ENCODE measurements at regions not wholly inside any gene's neighbourhood (a gene's known extent, or its start where the extent isn't known, plus 50 kb on each side); places are given as distances from the start of the nearest gene placed in this dataset.

- Histone ChIP-seq H3K27ac (ENCODE audit: low read depth, low read length) (no peak overlapping the region), H3K27me3 (ENCODE audit: control insufficient read depth in 5 of 5, insufficient read depth in 4 of 5, low read length in 5 of 5) (no peaks in the 10 kb centered on the region), H3K4me3 (ENCODE audit: low read depth in 1 of 5, low read length in 5 of 5) (no peak overlapping the region), H3K9me3 (ENCODE audit: control insufficient read depth in 5 of 5, low read length in 5 of 5) (no peaks in the 10 kb centered on the region), H3K9ac (ENCODE audit: low read length in 5 of 5) (no peak overlapping the region), H3K36me3 (ENCODE audit: control insufficient read depth in 5 of 5, insufficient read depth in 5 of 5, low read length in 5 of 5) (no peaks in the 10 kb centered on the region), H3K4me1 (ENCODE audit: control insufficient read depth in 5 of 5, insufficient read depth in 5 of 5, low read length in 5 of 5) (peaks cover 0 to 33% (median 4%) of the 10 kb centered on the region in 5 donors)
Measured at GRCh38 chr13:105340061-105340606, 1195.3 kb downstream of the EFNB2 start.

- Histone ChIP-seq H3K9ac (ENCODE audit: low read length in 5 of 5) (no peak overlapping the region), H3K4me1 (ENCODE audit: control insufficient read depth in 5 of 5, insufficient read depth in 5 of 5, low read length in 5 of 5) (peaks cover 0 to 38% (median 7%) of the 10 kb centered on the region in 5 donors), H3K4me3 (ENCODE audit: low read depth in 1 of 5, low read length in 5 of 5) (no peak overlapping the region), H3K27me3 (ENCODE audit: control insufficient read depth in 5 of 5, insufficient read depth in 4 of 5, low read length in 5 of 5) (no peaks in the 10 kb centered on the region), H3K36me3 (ENCODE audit: control insufficient read depth in 5 of 5, insufficient read depth in 5 of 5, low read length in 5 of 5) (no peaks in the 10 kb centered on the region), H3K27ac (ENCODE audit: low read depth, low read length) (peak overlapping the region; percentile 71), H3K9me3 (ENCODE audit: control insufficient read depth in 5 of 5, low read length in 5 of 5) (no peaks in the 10 kb centered on the region)
Measured at GRCh38 chr13:105338773-105339172, 1196.7 kb downstream of the EFNB2 start.

- Histone ChIP-seq H3K9me3 (ENCODE audit: control insufficient read depth in 5 of 5, low read length in 5 of 5) (no peaks in the 10 kb centered on the region), H3K27me3 (ENCODE audit: control insufficient read depth in 5 of 5, insufficient read depth in 4 of 5, low read length in 5 of 5) (no peaks in the 10 kb centered on the region)
Measured at GRCh38 chr13:105338006-105338405, 1197.5 kb downstream of the EFNB2 start.

GRCh38 chr13:105336706-105337576 lies 1198.5 kb downstream of the EFNB2 start:
- H3K27ac ChIP-seq (ENCODE audit: low read depth, low read length) = peak overlapping the region; percentile 71

More at GRCh38 chr13:105338006-105338405, 1197.5 kb downstream of the EFNB2 start:
- Histone ChIP-seq H3K27ac (ENCODE audit: low read depth, low read length) (peak overlapping the region; percentile 71), H3K36me3 (ENCODE audit: control insufficient read depth in 5 of 5, insufficient read depth in 5 of 5, low read length in 5 of 5) (no peaks in the 10 kb centered on the region), H3K9ac (ENCODE audit: low read length in 5 of 5) (no peak overlapping the region), H3K4me1 (ENCODE audit: control insufficient read depth in 5 of 5, insufficient read depth in 5 of 5, low read length in 5 of 5) (peaks cover 0 to 43% (median 9%) of the 10 kb centered on the region in 5 donors), H3K4me3 (ENCODE audit: low read depth in 1 of 5, low read length in 5 of 5) (no peak overlapping the region)

GRCh38 chr13:105334211-105334610 lies 1201.3 kb downstream of the EFNB2 start:
- peaks cover 0 to 7% (median 0%) of the 10 kb centered on the region in 5 donors for H3K9me3 ChIP-seq (ENCODE audit: control insufficient read depth in 5 of 5, low read length in 5 of 5)
- H3K27me3 ChIP-seq (ENCODE audit: control insufficient read depth in 5 of 5, insufficient read depth in 4 of 5, low read length in 5 of 5) = no peaks in the 10 kb centered on the region
- no peak overlapping the region for H3K4me3 ChIP-seq (ENCODE audit: low read depth in 1 of 5, low read length in 5 of 5)
- no peaks in the 10 kb centered on the region for H3K36me3 ChIP-seq (ENCODE audit: control insufficient read depth in 5 of 5, insufficient read depth in 5 of 5, low read length in 5 of 5)
- no peak overlapping the region for H3K27ac ChIP-seq (ENCODE audit: low read depth, low read length)
- H3K9ac ChIP-seq (ENCODE audit: low read length in 5 of 5) = no peak overlapping the region
- peaks cover 0 to 39% (median 5%) of the 10 kb centered on the region in 5 donors for H3K4me1 ChIP-seq (ENCODE audit: control insufficient read depth in 5 of 5, insufficient read depth in 5 of 5, low read length in 5 of 5)

More at GRCh38 chr13:105336706-105337576, 1198.5 kb downstream of the EFNB2 start:
- H3K36me3 ChIP-seq (ENCODE audit: control insufficient read depth in 5 of 5, insufficient read depth in 5 of 5, low read length in 5 of 5) = no peaks in the 10 kb centered on the region
- no peak overlapping the region for H3K9ac ChIP-seq (ENCODE audit: low read length in 5 of 5)
- peaks cover 0 to 43% (median 9%) of the 10 kb centered on the region in 5 donors for H3K4me1 ChIP-seq (ENCODE audit: control insufficient read depth in 5 of 5, insufficient read depth in 5 of 5, low read length in 5 of 5)
- H3K4me3 ChIP-seq (ENCODE audit: low read depth in 1 of 5, low read length in 5 of 5) = no peak overlapping the region
- no peaks in the 10 kb centered on the region for H3K9me3 ChIP-seq (ENCODE audit: control insufficient read depth in 5 of 5, low read length in 5 of 5)
- no peaks in the 10 kb centered on the region for H3K27me3 ChIP-seq (ENCODE audit: control insufficient read depth in 5 of 5, insufficient read depth in 4 of 5, low read length in 5 of 5)

GRCh38 chr13:105333416-105333815 lies 1202.0 kb downstream of the EFNB2 start:
- Histone ChIP-seq H3K9ac (ENCODE audit: low read length in 5 of 5) (no peak overlapping the region), H3K4me1 (ENCODE audit: control insufficient read depth in 5 of 5, insufficient read depth in 5 of 5, low read length in 5 of 5) (peaks cover 0 to 33% (median 5%) of the 10 kb centered on the region in 5 donors), H3K9me3 (ENCODE audit: control insufficient read depth in 5 of 5, low read length in 5 of 5) (peaks cover 0 to 7% (median 0%) of the 10 kb centered on the region in 5 donors), H3K36me3 (ENCODE audit: control insufficient read depth in 5 of 5, insufficient read depth in 5 of 5, low read length in 5 of 5) (no peaks in the 10 kb centered on the region), H3K4me3 (ENCODE audit: low read depth in 1 of 5, low read length in 5 of 5) (no peak overlapping the region), H3K27ac (ENCODE audit: low read depth, low read length) (no peak overlapping the region), H3K27me3 (ENCODE audit: control insufficient read depth in 5 of 5, insufficient read depth in 4 of 5, low read length in 5 of 5) (no peaks in the 10 kb centered on the region)

GRCh38 chr13:105329359-105329758 lies 1206.1 kb downstream of the EFNB2 start:
- H3K36me3 ChIP-seq (ENCODE audit: control insufficient read depth in 5 of 5, insufficient read depth in 5 of 5, low read length in 5 of 5) = no peaks in the 10 kb centered on the region
- H3K27me3 ChIP-seq (ENCODE audit: control insufficient read depth in 5 of 5, insufficient read depth in 4 of 5, low read length in 5 of 5) = no peaks in the 10 kb centered on the region
- H3K9me3 ChIP-seq (ENCODE audit: control insufficient read depth in 5 of 5, low read length in 5 of 5) = peaks cover 0 to 7% (median 0%) of the 10 kb centered on the region in 5 donors
- H3K27ac ChIP-seq (ENCODE audit: low read depth, low read length) = no peak overlapping the region
- H3K9ac ChIP-seq (ENCODE audit: low read length in 5 of 5) = no peak overlapping the region
- H3K4me1 ChIP-seq (ENCODE audit: control insufficient read depth in 5 of 5, insufficient read depth in 5 of 5, low read length in 5 of 5) = peaks cover 0 to 18% (median 5%) of the 10 kb centered on the region in 5 donors
- no peak overlapping the region for H3K4me3 ChIP-seq (ENCODE audit: low read depth in 1 of 5, low read length in 5 of 5)

- Histone ChIP-seq H3K9me3 (ENCODE audit: control insufficient read depth in 5 of 5, low read length in 5 of 5) (peaks cover 0 to 7% (median 0%) of the 10 kb centered on the region in 5 donors), H3K4me3 (ENCODE audit: low read depth in 1 of 5, low read length in 5 of 5) (no peak overlapping the region), H3K27me3 (ENCODE audit: control insufficient read depth in 5 of 5, insufficient read depth in 4 of 5, low read length in 5 of 5) (no peaks in the 10 kb centered on the region), H3K9ac (ENCODE audit: low read length in 5 of 5) (no peak overlapping the region), H3K27ac (ENCODE audit: low read depth, low read length) (no peak overlapping the region), H3K4me1 (ENCODE audit: control insufficient read depth in 5 of 5, insufficient read depth in 5 of 5, low read length in 5 of 5) (peaks cover 0 to 13% (median 0%) of the 10 kb centered on the region in 5 donors), H3K36me3 (ENCODE audit: control insufficient read depth in 5 of 5, insufficient read depth in 5 of 5, low read length in 5 of 5) (no peaks in the 10 kb centered on the region)
Measured at GRCh38 chr13:105328212-105328611, 1207.2 kb downstream of the EFNB2 start.

- no peak overlapping the region for H3K27ac ChIP-seq (ENCODE audit: low read depth, low read length)
- no peaks in the 10 kb centered on the region for H3K36me3 ChIP-seq (ENCODE audit: control insufficient read depth in 5 of 5, insufficient read depth in 5 of 5, low read length in 5 of 5)
- H3K27me3 ChIP-seq (ENCODE audit: control insufficient read depth in 5 of 5, insufficient read depth in 4 of 5, low read length in 5 of 5) = no peaks in the 10 kb centered on the region
- peaks cover 0 to 7% (median 0%) of the 10 kb centered on the region in 5 donors for H3K9me3 ChIP-seq (ENCODE audit: control insufficient read depth in 5 of 5, low read length in 5 of 5)
- H3K4me3 ChIP-seq (ENCODE audit: low read depth in 1 of 5, low read length in 5 of 5) = no peak overlapping the region
- H3K9ac ChIP-seq (ENCODE audit: low read length in 5 of 5) = no peak overlapping the region
- peaks cover 0 to 13% (median 0%) of the 10 kb centered on the region in 5 donors for H3K4me1 ChIP-seq (ENCODE audit: control insufficient read depth in 5 of 5, insufficient read depth in 5 of 5, low read length in 5 of 5)
Measured at GRCh38 chr13:105327581-105328126, 1207.8 kb downstream of the EFNB2 start.

- no peak overlapping the region for H3K4me3 ChIP-seq (ENCODE audit: low read depth in 1 of 5, low read length in 5 of 5)
- no peaks in the 10 kb centered on the region for H3K9me3 ChIP-seq (ENCODE audit: control insufficient read depth in 5 of 5, low read length in 5 of 5)
- H3K36me3 ChIP-seq (ENCODE audit: control insufficient read depth in 5 of 5, insufficient read depth in 5 of 5, low read length in 5 of 5) = no peaks in the 10 kb centered on the region
- no peak overlapping the region for H3K9ac ChIP-seq (ENCODE audit: low read length in 5 of 5)
- H3K27me3 ChIP-seq (ENCODE audit: control insufficient read depth in 5 of 5, insufficient read depth in 4 of 5, low read length in 5 of 5) = no peaks in the 10 kb centered on the region
- no peaks in the 10 kb centered on the region for H3K4me1 ChIP-seq (ENCODE audit: control insufficient read depth in 5 of 5, insufficient read depth in 5 of 5, low read length in 5 of 5)
- H3K27ac ChIP-seq (ENCODE audit: low read depth, low read length) = no peak overlapping the region
Measured at GRCh38 chr13:105319875-105320274, 1215.6 kb downstream of the EFNB2 start.

Measured in subcutaneous abdominal adipose tissue (tissue), 5 donors.